Lower leg skin (tissue), 3 donors: ENCODE measurements at regions not wholly inside any gene's neighbourhood (a gene's known extent, or its start where the extent isn't known, plus 50 kb on each side); places are given as distances from the start of the nearest gene placed in this dataset.

Experiments used
- CTCF ChIP-seq, 3 donors: fragments of 450-650 bp; IDR thresholded peaks; one replicate each; pipeline ENCODE4 v1.5.1; 2016; ENCODE audit warnings: antibody characterized with exemption in 3 of 3, mild to moderate bottlenecking in 3 of 3, moderate library complexity in 2 of 3
- POLR2A ChIP-seq, 2 donors: fragments of 450-650 bp; IDR thresholded peaks; one replicate each; pipeline ENCODE4 v1.6.1; 2016 to 2017; ENCODE audit warnings: antibody characterized with exemption in 2 of 2, mild to moderate bottlenecking in 1 of 2, moderate library complexity in 1 of 2

DNA sequence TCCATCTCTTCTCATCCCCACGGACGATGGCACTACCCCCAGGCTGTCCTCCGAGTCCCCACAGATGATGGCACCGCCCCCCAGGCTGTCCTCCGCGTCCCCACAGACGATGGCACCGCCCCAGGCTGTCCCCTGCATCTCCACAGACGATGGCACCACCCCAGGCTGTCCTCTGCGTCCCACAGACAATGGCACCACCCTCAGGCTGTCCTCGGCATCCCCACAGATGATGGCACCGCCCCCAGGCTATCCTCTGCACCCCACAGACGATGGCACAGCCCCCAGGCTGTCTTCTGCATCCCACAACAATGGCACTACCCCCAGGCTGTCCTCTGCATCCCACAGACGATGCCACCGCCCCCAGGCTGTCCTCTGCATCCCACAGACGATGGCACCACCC lies 57.4 kb upstream of the PTCH1 start:
- TF ChIP-seq CTCF (IDR thresholded peaks at IDR 0.05), result no peak
- TF ChIP-seq POLR2A (IDR thresholded peaks at IDR 0.05), result no peak
